Naive B cell (primary cell): ENCODE measurements at regions not wholly inside any gene's neighbourhood (a gene's known extent, or its start where the extent isn't known, plus 50 kb on each side); places are given as distances from the start of the nearest gene placed in this dataset.

Experiments
- ATAC-seq, 2 donors: fragments of 150-1000 bp; cut with Tn5 transposase; 2 replicates each; pipeline ENCODE4 v1.10.0; 2021; ENCODE audit warnings: low read depth in 2 of 2, mild to moderate bottlenecking in 2 of 2, moderate library complexity in 2 of 2
- DNase-seq: peaks from one replicate; pipeline ENCODE4 v3.0.0; 2022
- H3K27ac Mint-ChIP-seq, 6 donors: one replicate each; pipeline ENCODE4 v1.8.0; 2020 to 2022; ENCODE audit warnings: mild to moderate bottlenecking in 6 of 6, mixed read lengths in 6 of 6, moderate library complexity in 5 of 6, inconsistent platforms in 2 of 6
- H3K27me3 Mint-ChIP-seq, 3 donors: one replicate each; pipeline ENCODE4 v1.8.0; 2021 to 2022; ENCODE audit warnings: mixed read lengths in 3 of 3, mild to moderate bottlenecking in 1 of 3
- H3K36me3 Mint-ChIP-seq, 2 donors: one replicate each; pipeline ENCODE4 v1.8.0; 2020 to 2022; ENCODE audit warnings: mixed read lengths in 2 of 2, inconsistent platforms in 1 of 2, mild to moderate bottlenecking in 1 of 2
- H3K4me1 Mint-ChIP-seq, 3 donors: one replicate each; pipeline ENCODE4 v1.8.0; 2020 to 2022; ENCODE audit warnings: mixed read lengths in 3 of 3, inconsistent platforms in 1 of 3, mild to moderate bottlenecking in 1 of 3, moderate library complexity in 1 of 3
- H3K4me3 Mint-ChIP-seq, 8 donors: one replicate each; pipeline ENCODE4 v1.8.0; 2020 to 2022; ENCODE audit warnings: mild to moderate bottlenecking in 8 of 8, mixed read lengths in 8 of 8, moderate library complexity in 8 of 8, inconsistent platforms in 2 of 8
- H3K9me3 Mint-ChIP-seq, 7 donors: one replicate each; pipeline ENCODE4 v1.8.0; 2020 to 2022; ENCODE audit warnings: mixed read lengths in 7 of 7, mild to moderate bottlenecking in 5 of 7, inconsistent platforms in 2 of 7, moderate library complexity in 1 of 7

DNA sequence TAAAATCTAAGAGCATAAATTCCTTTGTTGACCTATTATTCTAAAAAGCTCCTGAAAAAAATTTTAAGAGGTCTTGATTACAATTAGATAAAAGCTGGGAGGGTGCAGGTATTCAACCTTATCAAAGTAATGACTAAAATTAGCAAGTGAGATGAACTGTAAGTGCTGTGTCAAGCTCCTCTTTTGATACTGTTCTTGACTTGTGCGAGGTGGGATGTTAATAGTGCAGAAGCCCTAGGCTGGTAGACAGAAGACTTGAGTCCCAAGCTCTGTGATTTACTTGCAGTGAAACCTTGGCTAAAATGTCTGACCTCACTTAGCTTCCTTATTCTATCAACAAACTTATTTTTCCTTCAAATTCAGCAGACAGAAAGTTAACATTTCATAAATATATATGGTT, 637.5 kb downstream of the DSC3 start:
- Mint-ChIP-seq H3K9me3 (peaks cover 1 to 12% (median 5%) of the 10 kb centered on the region in 7 donors), H3K4me1 (no peaks in the 10 kb centered on the region), H3K4me3 (no peak overlapping the region), H3K27me3 (no peaks in the 10 kb centered on the region), H3K27ac (no peak overlapping the region), H3K36me3 (no peaks in the 10 kb centered on the region)
- DNase-seq (no peak), ATAC-seq (no peak)

DNA sequence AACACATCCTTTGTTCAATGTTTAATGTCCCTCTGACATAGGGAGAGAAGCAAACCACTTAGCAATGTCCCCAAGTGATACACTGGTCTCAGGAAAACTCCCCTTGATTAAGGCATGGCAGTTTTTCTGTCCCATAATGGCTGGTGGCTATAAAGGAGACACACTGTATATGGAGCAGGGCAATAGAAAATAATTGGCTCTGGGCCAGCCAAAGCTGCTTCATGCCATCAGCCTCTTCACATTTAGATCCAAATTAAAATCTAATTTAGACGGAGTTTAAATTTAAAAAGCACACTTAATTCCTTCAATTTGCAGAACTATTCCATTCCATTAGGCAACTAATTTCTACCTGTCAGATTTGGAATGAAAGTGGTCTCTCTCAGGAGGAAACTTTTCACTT, 638.1 kb downstream of the DSC3 start:
- H3K36me3 Mint-ChIP-seq: no peaks in the 10 kb centered on the region
- H3K9me3 Mint-ChIP-seq: peaks cover under 1 to 6% (median 2%) of the 10 kb centered on the region in 7 donors
- H3K27ac Mint-ChIP-seq: no peak overlapping the region
- ATAC-seq: no peak
- no peaks in the 10 kb centered on the region for H3K27me3 Mint-ChIP-seq
- H3K4me1 Mint-ChIP-seq: no peaks in the 10 kb centered on the region
- H3K4me3 Mint-ChIP-seq: no peak overlapping the region
- no peak for DNase-seq

DNA sequence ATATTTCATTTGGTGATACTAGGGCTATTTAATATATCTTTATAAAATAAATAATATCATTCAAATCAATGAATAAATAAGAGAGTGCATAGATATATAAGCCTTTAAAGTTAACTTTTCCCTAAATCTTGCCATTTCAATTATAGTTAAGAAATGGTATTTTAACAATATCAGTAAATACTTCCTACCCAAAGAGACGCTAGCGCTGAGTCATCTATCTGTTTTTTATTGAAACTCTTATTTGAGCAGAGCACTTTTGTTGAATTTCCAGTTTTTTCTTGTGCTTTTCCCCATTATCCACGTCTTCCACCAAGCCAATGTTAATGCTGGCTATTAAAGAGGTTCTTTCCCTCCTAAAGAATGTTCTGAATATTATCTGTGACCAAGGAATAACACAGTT, 639.3 kb downstream of the DSC3 start:
- ATAC-seq (no peak), DNase-seq (no peak)
- no peaks in the 10 kb centered on the region for H3K4me1 Mint-ChIP-seq
- H3K27ac Mint-ChIP-seq: no peak overlapping the region
- H3K36me3 Mint-ChIP-seq: peaks cover 0 to 3% of the 10 kb centered on the region in 2 donors
- no peaks in the 10 kb centered on the region for H3K27me3 Mint-ChIP-seq
- peaks cover 0 to 1% (median 0%) of the 10 kb centered on the region in 7 donors for H3K9me3 Mint-ChIP-seq
- H3K4me3 Mint-ChIP-seq: no peak overlapping the region

DNA sequence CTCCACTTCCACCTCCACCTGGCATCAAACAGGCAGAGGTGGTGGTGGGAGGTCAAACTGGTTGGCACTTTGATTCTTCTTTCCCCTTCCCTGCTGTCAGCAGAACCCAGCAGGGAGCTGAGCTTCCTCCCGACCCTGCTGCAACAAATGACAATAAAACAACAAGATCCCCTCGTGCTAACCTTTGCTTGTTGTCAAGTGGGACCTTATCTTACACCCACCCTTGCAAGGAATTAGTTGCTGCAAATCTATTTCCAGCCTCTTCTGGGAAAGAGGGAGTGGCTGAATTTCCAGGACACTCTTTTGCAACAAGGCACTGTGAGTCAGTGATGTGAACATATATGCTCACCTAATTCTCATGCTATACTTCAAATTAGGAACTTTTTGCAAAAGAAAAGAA, 655.1 kb downstream of the DSC3 start:
- H3K9me3 Mint-ChIP-seq: peaks cover 0 to 9% (median 4%) of the 10 kb centered on the region in 7 donors

DNA sequence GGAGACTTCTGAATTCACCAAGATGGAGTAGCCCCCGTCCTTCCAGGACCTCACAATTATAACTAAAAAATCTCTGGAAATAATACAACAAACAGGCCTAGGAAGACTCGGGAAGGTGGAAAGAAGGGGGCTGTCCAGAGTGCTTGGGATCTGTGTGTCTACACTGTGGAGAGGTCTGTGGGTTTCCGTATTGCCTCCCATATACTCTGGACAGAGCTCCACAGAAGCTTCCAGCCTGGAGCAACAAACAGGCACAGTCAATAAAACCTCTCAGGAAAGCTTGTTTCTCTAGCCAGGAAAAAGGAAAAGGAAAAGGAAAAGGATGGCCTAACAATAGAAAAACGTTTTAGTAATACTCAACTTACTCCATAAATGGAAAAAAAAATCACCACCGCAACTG, 655.9 kb downstream of the DSC3 start:
- Mint-ChIP-seq H3K27me3 (no peaks in the 10 kb centered on the region), H3K9me3 (peaks cover 0 to 12% (median 4%) of the 10 kb centered on the region in 7 donors), H3K36me3 (no peaks in the 10 kb centered on the region), H3K4me3 (no peak overlapping the region), H3K27ac (no peak overlapping the region), H3K4me1 (no peaks in the 10 kb centered on the region)
- DNase-seq (no peak), ATAC-seq (no peak)

More for the DNA sequence above, 655.1 kb downstream of the DSC3 start:
- no peaks in the 10 kb centered on the region for H3K4me1 Mint-ChIP-seq
- H3K27me3 Mint-ChIP-seq: no peaks in the 10 kb centered on the region
- ATAC-seq (no peak), DNase-seq (no peak)
- H3K27ac Mint-ChIP-seq: no peak overlapping the region
- no peak overlapping the region for H3K4me3 Mint-ChIP-seq
- H3K36me3 Mint-ChIP-seq: no peaks in the 10 kb centered on the region

DNA sequence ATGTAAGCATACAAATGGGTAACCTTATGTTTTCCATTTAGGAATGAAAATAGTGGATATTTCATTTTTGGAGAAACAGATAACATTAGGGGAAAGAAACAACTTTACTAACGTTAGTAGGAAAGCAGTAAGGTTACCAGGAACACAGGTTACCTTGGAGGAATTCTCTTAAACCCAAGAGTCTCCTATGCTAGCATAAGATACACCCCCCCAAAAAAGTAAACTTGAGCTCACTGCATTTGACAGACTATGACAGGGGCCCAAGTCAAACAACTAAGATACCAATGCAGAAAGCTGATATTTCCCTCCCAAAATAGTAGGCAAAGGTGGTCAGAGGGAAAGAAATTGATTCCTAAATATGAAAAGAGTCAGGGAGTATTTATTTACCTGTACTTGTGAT, 656.9 kb downstream of the DSC3 start:
- no peak overlapping the region for H3K27ac Mint-ChIP-seq
- no peaks in the 10 kb centered on the region for H3K4me1 Mint-ChIP-seq
- no peak overlapping the region for H3K4me3 Mint-ChIP-seq
- H3K36me3 Mint-ChIP-seq: no peaks in the 10 kb centered on the region
- no peaks in the 10 kb centered on the region for H3K27me3 Mint-ChIP-seq
- DNase-seq: no peak
- peaks cover 0 to 21% (median 5%) of the 10 kb centered on the region in 7 donors for H3K9me3 Mint-ChIP-seq
- no peak for ATAC-seq

DNA sequence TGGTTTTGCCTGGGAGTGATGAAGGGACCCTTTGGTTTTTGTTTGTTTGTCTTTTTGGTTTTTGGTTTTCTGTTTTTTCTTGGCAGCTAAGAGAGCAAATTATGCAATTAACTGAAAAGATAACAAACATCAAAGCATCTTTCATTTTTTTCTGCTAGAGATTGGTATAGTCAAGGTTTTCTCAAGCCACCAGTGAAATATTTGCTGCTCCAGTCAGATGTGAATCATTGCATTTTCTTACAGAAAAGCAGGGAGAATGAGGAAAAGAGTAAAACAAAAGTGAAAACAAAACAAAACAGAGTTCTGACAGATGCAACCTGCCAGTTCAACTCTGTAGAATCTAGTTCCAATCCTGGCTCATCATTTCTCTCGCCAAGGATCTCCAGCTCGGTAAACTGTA, 660.7 kb downstream of the DSC3 start:
- no peaks in the 10 kb centered on the region for H3K4me1 Mint-ChIP-seq
- no peak for DNase-seq
- no peak overlapping the region for H3K27ac Mint-ChIP-seq
- H3K9me3 Mint-ChIP-seq: peaks cover 1 to 22% (median 5%) of the 10 kb centered on the region in 7 donors
- ATAC-seq: no peak
- no peaks in the 10 kb centered on the region for H3K36me3 Mint-ChIP-seq
- no peak overlapping the region for H3K4me3 Mint-ChIP-seq
- H3K27me3 Mint-ChIP-seq: no peaks in the 10 kb centered on the region

DNA sequence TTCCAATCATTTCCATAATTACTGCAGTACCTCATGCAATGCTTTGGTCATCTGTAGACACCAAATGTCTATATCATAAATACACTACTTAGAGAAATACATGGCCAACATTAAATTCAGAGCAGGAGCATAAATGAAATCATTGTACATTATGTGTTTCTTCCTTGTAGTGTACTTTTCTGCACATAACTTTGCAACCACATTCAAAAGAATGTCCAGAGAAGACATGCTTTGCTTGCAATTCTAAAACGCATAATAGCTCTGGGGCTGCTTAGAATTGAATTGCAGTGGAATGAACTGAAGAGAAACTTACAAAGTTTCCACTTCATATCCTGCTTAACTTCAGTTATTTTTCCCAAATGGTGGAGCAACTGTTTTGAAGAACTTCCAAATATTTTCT, 664.4 kb downstream of the DSC3 start:
- DNase-seq: no peak
- Mint-ChIP-seq H3K36me3 (no peaks in the 10 kb centered on the region), H3K9me3 (peaks cover 1 to 26% (median 6%) of the 10 kb centered on the region in 7 donors), H3K27ac (no peak overlapping the region), H3K4me1 (no peaks in the 10 kb centered on the region), H3K27me3 (no peaks in the 10 kb centered on the region), H3K4me3 (no peak overlapping the region)
- no peak for ATAC-seq

DNA sequence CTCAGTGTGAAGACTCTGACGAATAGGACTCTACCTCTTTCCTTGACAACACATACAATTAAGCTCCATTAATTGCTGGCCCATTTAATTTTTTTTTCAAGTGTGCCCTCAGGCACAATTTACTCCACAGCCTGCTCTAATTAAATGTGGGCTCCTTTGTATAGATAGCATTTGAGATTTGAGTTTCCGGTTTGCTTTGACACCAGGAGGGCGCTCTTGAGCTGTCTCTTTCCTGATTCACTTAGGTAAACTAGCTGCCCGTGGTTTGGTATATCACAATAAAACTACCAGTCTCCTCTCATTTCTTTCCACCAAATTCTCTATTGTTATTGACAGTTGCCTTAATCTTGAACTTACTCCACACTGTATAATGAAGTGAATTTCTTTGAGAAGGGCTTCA, 666.0 kb downstream of the DSC3 start:
- DNase-seq: no peak
- H3K4me3 Mint-ChIP-seq: no peak overlapping the region
- H3K36me3 Mint-ChIP-seq: no peaks in the 10 kb centered on the region
- no peaks in the 10 kb centered on the region for H3K27me3 Mint-ChIP-seq
- H3K27ac Mint-ChIP-seq: no peak overlapping the region
- no peaks in the 10 kb centered on the region for H3K4me1 Mint-ChIP-seq
- ATAC-seq: no peak
- H3K9me3 Mint-ChIP-seq: peaks cover 1 to 23% (median 5%) of the 10 kb centered on the region in 7 donors

DNA sequence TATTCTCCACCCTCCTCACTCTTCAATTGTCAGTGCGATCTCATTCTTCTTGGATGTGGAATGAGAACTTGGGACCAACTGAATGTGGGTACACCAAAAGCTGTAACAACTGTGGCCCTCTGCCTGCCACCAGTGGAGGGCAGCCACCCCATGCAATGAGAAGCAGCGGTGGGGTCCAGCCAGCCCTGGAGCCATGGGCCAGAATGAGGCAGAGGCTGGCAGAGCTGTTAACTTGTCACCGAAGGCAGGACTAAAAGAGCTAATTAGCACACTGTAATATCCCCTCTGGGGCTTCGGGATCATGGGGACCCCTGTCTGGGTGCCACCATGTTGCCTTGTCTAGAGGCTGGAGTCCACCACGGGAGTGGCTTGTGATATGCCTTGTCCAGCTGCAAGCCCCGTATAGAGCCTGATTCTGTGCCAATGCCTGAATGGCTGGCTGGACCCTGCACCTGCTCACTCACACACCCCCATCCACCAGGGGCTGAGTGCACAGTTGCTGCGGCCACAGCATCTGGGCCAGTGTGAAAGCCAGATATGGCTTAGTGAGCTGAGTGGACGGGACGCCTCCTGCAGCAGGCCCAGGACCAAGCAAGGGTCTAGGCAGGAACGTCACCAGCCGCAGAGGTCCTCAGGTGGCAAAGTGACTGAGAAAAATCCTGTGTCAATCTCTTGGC, 680.5 kb downstream of the DSC3 start:
- DNase-seq: no peak
- peaks cover 0 to 4% (median 0%) of the 10 kb centered on the region in 7 donors for H3K9me3 Mint-ChIP-seq
- no peak overlapping the region for H3K4me3 Mint-ChIP-seq
- no peak overlapping the region for H3K27ac Mint-ChIP-seq
- no peak for ATAC-seq
- no peaks in the 10 kb centered on the region for H3K4me1 Mint-ChIP-seq
- no peaks in the 10 kb centered on the region for H3K27me3 Mint-ChIP-seq
- H3K36me3 Mint-ChIP-seq: no peaks in the 10 kb centered on the region

DNA sequence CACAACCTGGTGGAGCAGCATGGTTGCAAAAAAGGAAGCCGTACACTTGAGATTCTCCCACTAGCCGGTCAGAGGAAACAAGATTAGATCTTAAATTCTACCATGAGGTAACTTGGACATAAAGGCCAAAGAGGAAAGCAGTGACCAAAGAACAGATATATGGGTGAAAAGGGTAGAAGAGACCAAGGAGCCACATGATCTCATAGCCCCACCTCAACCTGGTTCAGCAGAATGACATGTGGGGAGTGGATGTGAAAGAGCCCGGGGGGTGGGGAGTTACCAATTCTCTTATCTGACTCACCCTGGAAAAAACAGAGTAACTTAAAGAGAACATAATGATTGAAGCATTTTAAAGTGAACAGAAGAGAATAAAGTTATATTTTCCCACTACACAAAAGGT, 683.0 kb downstream of the DSC3 start:
- Mint-ChIP-seq H3K4me1 (no peaks in the 10 kb centered on the region), H3K4me3 (no peak overlapping the region), H3K36me3 (no peaks in the 10 kb centered on the region), H3K9me3 (peaks cover 0 to 4% (median 0%) of the 10 kb centered on the region in 7 donors), H3K27me3 (no peaks in the 10 kb centered on the region), H3K27ac (no peak overlapping the region)
- ATAC-seq (no peak), DNase-seq (no peak)

DNA sequence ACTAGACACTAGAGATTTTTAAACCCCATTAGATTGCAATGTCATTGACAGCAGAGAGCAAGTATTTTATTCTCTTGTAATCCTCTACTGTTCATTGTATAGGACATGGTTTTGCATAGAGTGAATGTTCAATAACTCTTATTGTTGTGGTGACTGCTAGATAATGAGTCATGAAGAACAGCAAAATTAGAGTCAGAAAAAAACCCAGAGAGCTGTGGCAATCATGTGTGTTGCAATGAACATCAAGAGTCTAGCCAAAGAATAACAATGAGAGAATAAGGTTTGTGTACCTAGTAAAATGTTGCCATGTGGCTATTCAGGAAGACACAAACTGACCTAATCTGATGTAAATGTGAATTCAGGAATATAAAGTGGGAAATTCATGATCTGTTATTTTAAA, 684.0 kb downstream of the DSC3 start:
- Mint-ChIP-seq H3K9me3 (peaks cover 0 to 4% (median 0%) of the 10 kb centered on the region in 7 donors), H3K4me1 (no peaks in the 10 kb centered on the region), H3K4me3 (no peak overlapping the region), H3K27me3 (no peaks in the 10 kb centered on the region), H3K27ac (no peak overlapping the region), H3K36me3 (no peaks in the 10 kb centered on the region)
- ATAC-seq: no peak
- no peak for DNase-seq

DNA sequence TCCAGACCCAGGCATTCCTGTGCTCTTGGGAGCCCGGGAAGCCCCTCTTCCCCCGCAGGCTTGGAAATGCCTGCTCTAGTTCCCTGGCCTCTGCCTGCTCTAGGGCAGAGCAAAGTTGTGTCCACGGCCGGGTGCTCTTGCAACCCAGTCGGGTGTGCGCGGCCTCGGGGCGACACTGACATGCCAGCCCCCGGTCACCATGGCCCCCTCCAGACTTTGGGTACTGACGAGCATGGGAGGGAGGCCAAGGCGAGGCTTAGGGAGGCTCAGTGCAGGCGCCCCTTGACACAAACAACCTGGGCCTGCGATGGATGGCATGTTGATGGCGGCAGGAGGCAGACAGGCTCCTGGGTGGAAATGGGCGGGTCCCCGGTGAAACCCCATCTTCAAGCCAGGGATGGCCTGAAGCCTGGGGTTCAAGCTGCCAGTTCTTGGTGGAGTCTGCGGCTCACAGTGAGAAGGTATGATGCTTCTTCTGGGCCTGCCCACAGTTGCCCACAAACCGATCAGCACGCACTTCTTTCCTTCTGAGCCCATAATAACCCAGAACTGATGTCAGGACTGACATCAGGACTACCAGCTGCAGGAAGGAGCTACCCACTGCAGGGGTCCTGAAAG, 689.9 kb downstream of the DSC3 start:
- Mint-ChIP-seq H3K27ac (no peak overlapping the region), H3K27me3 (no peaks in the 10 kb centered on the region), H3K36me3 (no peaks in the 10 kb centered on the region), H3K4me1 (no peaks in the 10 kb centered on the region), H3K9me3 (peaks cover 0 to 9% (median 3%) of the 10 kb centered on the region in 7 donors), H3K4me3 (no peak overlapping the region)
- ATAC-seq (no peak), DNase-seq (no peak)

DNA sequence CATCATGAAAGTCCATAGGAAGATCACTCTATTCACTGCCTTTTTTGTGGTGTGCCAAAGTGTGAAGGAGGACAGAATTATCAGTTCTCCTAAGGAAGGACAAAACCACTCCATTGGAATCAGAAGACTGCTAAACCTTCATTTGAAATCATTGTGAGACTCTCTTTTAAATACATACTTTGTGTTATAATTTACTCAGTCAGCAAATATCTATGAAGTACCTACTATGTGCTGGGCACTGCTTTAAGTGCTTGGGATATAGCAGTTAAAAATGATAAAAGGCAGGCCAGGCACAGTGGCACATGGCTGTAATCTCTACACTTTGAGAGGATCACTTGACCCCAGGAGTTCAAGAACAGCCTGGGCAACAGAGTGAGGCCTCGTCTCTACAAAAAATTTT, 692.3 kb downstream of the DSC3 start:
- Mint-ChIP-seq H3K27ac (no peak overlapping the region), H3K36me3 (no peaks in the 10 kb centered on the region), H3K9me3 (peaks cover 0 to 9% (median 3%) of the 10 kb centered on the region in 7 donors), H3K4me1 (no peaks in the 10 kb centered on the region), H3K4me3 (no peak overlapping the region), H3K27me3 (no peaks in the 10 kb centered on the region)
- DNase-seq: no peak
- no peak for ATAC-seq
